Heart left ventricle (tissue), 16 donors: ENCODE measurements at regions not wholly inside any gene's neighbourhood (a gene's known extent, or its start where the extent isn't known, plus 50 kb on each side); places are given as distances from the start of the nearest gene placed in this dataset.
"Not testable (repeated sequence)": the region's sequence is repeated elsewhere in the genome, so short reads cannot be mapped to it uniquely, and the experiment has no call there.

ENCODE experiments used
- ATAC-seq, 4 donors: fragments of 200-7000 bp; cut with Tn5 transposase; one replicate each; pipeline ENCODE4 v1.9.1; 2020 to 2022; ENCODE audit warnings: moderate library complexity in 4 of 4, mild to moderate bottlenecking in 3 of 4, moderate number of reproducible peaks in 1 of 4
- DNase-seq, 5 donors: peaks; one replicate each; pipeline ENCODE4 v3.0.0-alpha.2; 2020
- H3K27ac ChIP-seq, 12 donors: fragments of 200-600 bp; sonication (generic) in 4 of 12; one replicate each; pipeline versions ENCODE4 v1.5.0 to v1.8.0; 2016 to 2022; ENCODE audit warnings: mild to moderate bottlenecking in 2 of 12
- H3K27me3 ChIP-seq, 9 donors: fragments of 200-600 bp; sonication (generic) in 2 of 9; one replicate each; pipeline versions ENCODE4 v1.5.1 to v1.8.0; 2016 to 2022; ENCODE audit warnings: mild to moderate bottlenecking in 3 of 9
- H3K36me3 ChIP-seq, 9 donors: fragments of 200-600 bp; sonication (generic) in 2 of 9; one replicate each; pipeline versions ENCODE4 v1.5.0 to v1.8.0; 2018 to 2022; ENCODE audit warnings: mild to moderate bottlenecking in 2 of 9
- H3K4me1 ChIP-seq, 12 donors: fragments of 200-600 bp; sonication (generic) in 4 of 12; one replicate each; pipeline versions ENCODE4 v1.5.0 to v1.8.0; 2016 to 2022; ENCODE audit warnings: mild to moderate bottlenecking in 3 of 12
- H3K4me3 ChIP-seq, 12 donors: fragments of 200-600 bp; sonication (generic) in 4 of 12; one replicate each; pipeline versions ENCODE4 v1.5.0 to v1.8.0; 2017 to 2022; ENCODE audit warnings: mild to moderate bottlenecking in 9 of 12, moderate library complexity in 4 of 12
- H3K9me3 ChIP-seq, 12 donors: fragments of 200-600 bp; sonication (generic) in 4 of 12; one replicate each; pipeline versions ENCODE4 v1.5.0 to v1.8.0; 2016 to 2022; ENCODE audit warnings: mild to moderate bottlenecking in 1 of 12
- POLR2A ChIP-seq, 2 donors: fragments of 450-650 bp; IDR thresholded peaks; one replicate each; pipeline ENCODE4 v1.6.1; 2017; ENCODE audit warnings: antibody characterized with exemption in 2 of 2, mild to moderate bottlenecking in 2 of 2, moderate library complexity in 2 of 2
- WGBS, 4 donors: extraction: QIAGEN DNeasy Blood & Tissue Kit in 2 of 4; methylation state at CpG; one replicate each; pipeline versions ENCODE4 v1.1.5 to v1.1.7; 2013 to 2018; 5-methylcytosine and 5-hydroxymethylcytosine counted together
- intact Hi-C, 10 donors: fragments of 100-400 bp; cut with DNase I; formaldehyde crosslinking; loops; one replicate each; pipeline versions ENCODE4 v1.11.1 to v1.14.2; 2022
- TF ChIP-seq, protein P1 (sequence below), 12 donors: fragments of 200-600 bp; sonication (generic) in 4 of 12; IDR thresholded peaks; one replicate each; pipeline versions ENCODE4 v1.5.0 to v1.8.0; 2018 to 2022; ENCODE audit warnings: antibody characterized with exemption in 12 of 12, mild to moderate bottlenecking in 5 of 12
- donor health status: ischemic (EF 13 %, LVEDD 7.1; RV severe dilation, severe dysfunction).
- donor health status: healthy with polysubstance abuse.
- donor health status: DM: no; HTN: yes; CAD: no.
- donor health status: DM: no; HTN: no; CAD: no.
- donor health status: ischemic (EF 25% LVEDD 6.9; RV normal size, moderate dysfunction).
- donor health status: ischemic (EF 25% LVEDD 5.7; RV mildly dilated, moderate dysfunction).
- donor health status: healthy.
- donor health status: DM: yes; HTN: yes; CAD: no.
- donor health status: ischemic (EF 35%, LVEDD 5.7; RV mildly dilated, moderate dysfunction).
- donor health status: nonischemic (EF 11% LVEDD 7.7; RV severe dilation, severe dysfunction).
- donor health status: DM: yes; HTN: yes; CAD: no.
- donor health status: PGD.
- donor health status: ischemic (EF 29% LVEDD 5.4; RV normal size, mild dysfunction).
- donor health status: nonischemic (EF 23%, LVEDD 6.1; RV moderate dilation, normal function).

DNA sequence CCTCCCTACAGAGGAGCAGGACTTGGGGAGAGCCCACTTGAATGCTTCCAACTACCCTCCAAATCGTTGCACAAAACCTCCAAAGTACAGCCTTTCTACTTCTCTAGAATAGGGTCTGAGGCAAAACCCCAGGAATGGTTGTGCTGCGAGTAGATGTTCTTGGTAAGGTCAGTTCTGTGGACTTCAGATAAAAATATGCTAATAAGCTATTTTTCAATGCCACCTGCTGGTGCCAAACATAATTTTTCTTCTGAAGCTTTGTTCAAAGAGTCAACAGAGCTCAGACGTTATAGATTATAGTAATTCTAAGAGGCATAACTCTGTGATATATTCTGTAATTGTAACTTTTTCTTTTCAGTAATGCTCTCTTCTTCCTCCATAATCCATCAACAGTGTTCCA is 425.7 kb downstream of the GPAT3 start:
- ATAC-seq (no peak), DNase-seq (no peak)
- Histone ChIP-seq H3K27me3 (peaks cover 0 to 3% (median 0%) of the 10 kb centered on the region in 9 donors), H3K4me1 (no peaks in the 10 kb centered on the region), H3K27ac (no peak overlapping the region), H3K36me3 (no peaks in the 10 kb centered on the region), H3K4me3 (no peak overlapping the region), H3K9me3 (peaks cover 0 to 3% (median 0%) of the 10 kb centered on the region in 12 donors)
- intact Hi-C loops: loop anchor here in 5 of 10 donors (5.0 to 10.0 kb wide), 4 partner anchors 187 to 319 kb away; no protein-coding TSS in a partner anchor
- 41 to 57% (median 46%) methylated on average over 3 of the region's 3 CpGs for WGBS, 4 donors
- TF ChIP-seq, protein P1, sequence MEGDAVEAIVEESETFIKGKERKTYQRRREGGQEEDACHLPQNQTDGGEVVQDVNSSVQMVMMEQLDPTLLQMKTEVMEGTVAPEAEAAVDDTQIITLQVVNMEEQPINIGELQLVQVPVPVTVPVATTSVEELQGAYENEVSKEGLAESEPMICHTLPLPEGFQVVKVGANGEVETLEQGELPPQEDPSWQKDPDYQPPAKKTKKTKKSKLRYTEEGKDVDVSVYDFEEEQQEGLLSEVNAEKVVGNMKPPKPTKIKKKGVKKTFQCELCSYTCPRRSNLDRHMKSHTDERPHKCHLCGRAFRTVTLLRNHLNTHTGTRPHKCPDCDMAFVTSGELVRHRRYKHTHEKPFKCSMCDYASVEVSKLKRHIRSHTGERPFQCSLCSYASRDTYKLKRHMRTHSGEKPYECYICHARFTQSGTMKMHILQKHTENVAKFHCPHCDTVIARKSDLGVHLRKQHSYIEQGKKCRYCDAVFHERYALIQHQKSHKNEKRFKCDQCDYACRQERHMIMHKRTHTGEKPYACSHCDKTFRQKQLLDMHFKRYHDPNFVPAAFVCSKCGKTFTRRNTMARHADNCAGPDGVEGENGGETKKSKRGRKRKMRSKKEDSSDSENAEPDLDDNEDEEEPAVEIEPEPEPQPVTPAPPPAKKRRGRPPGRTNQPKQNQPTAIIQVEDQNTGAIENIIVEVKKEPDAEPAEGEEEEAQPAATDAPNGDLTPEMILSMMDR (IDR thresholded peaks at IDR 0.05): peak in 1 of 12 donors; percentile 21
- TF ChIP-seq POLR2A (IDR thresholded peaks at IDR 0.05): no peak

DNA sequence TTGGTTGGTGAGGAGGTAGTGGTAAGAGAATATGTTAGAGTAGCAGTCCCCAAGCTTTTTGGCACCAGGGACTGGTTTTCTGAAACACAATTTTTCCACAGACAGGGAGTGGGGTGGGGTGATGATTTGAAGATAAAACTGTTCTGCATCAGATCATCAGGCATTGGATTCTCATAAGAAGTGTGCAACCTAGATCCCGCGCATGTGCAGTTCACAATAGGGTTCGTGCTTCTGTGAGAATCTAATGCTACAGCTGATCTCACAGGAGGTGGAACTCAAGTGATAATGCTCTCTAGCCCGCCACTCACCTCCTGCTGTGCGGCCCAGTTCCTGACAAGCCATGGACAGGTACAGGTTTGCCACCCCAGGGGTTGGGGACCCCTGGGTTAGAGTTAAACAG is 423.3 kb downstream of the GPAT3 start:
- Histone ChIP-seq H3K9me3 (peaks cover 0 to 3% (median 0%) of the 10 kb centered on the region in 12 donors), H3K27me3 (peaks cover 0 to 3% (median 0%) of the 10 kb centered on the region in 9 donors), H3K4me3 (no peak overlapping the region), H3K36me3 (no peaks in the 10 kb centered on the region), H3K27ac (no peak overlapping the region), H3K4me1 (no peaks in the 10 kb centered on the region)
- ATAC-seq (no peak), DNase-seq (no peak)
- 77 to 91% (median 87%) methylated on average over 5 of the region's 5 CpGs for WGBS, 4 donors
- intact Hi-C loops: no loop called here
- TF ChIP-seq POLR2A (IDR thresholded peaks at IDR 0.05): no peak
- TF ChIP-seq, protein P1 (IDR thresholded peaks at IDR 0.05): no peak

DNA sequence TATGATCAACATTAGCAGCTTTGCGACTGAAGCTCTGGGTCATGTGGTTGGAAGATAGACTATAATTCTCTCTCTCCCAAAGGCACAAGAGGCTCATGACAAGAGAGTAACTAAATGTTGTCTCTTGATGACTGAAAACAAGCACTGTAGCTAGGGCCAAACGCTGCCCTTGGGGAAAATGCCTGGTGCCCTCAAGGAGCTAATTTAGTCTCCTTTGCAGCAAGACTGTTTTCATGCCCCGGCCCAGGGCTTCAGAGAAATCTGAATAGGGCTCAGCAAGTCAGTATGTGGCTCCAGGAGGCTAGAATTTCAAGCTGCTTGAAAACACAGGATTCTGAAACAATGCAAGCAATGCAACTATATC is 411.9 kb downstream of the GPAT3 start:
- Histone ChIP-seq H3K36me3 (no peaks in the 10 kb centered on the region), H3K27ac (no peak overlapping the region), H3K9me3 (no peaks in the 10 kb centered on the region), H3K27me3 (no peaks in the 10 kb centered on the region), H3K4me1 (no peaks in the 10 kb centered on the region), H3K4me3 (no peak overlapping the region)
- TF ChIP-seq, protein P1 (IDR thresholded peaks at IDR 0.05): no peak
- TF ChIP-seq POLR2A (IDR thresholded peaks at IDR 0.05): no peak
- intact Hi-C loops: no loop called here
- 48 to 64% (median 57%) methylated on average over 3 of the region's 3 CpGs for WGBS, 4 donors
- no peak for ATAC-seq
- DNase-seq: no peak

DNA sequence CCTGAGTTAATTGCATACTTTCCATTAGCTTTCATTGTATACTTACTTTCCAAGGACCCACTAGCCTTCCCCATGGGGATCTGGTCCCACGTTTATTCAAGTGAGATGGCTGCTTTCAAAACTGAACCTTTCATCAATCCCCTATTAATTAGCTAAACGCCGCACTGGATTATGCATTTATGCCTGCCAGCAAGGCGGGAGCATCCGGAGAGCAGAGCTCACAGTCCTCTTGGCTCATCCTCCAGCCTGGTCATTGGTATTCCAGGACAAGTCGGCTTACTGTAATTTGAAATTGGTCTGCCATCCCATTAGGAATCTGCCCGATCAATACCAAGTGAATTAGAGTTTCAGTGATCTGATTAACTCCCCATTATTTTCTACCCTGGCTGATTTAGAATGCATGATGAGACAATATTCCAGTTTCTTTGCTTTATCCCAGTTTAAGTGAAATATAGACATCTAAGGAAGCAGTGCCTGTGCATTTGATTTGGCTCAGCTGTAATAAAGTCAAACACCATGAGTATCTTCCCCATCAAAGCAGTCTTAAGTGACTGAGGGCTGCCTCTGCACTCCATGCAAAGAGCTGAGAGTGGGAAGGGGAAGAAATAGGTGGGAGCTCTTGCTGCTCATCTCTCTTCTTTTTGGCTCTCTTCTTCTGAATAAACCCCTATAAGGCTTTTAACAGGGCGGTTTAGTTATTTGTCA is 411.4 kb downstream of the GPAT3 start:
- DNase-seq (no peak), ATAC-seq (no peak)
- no peaks in the 10 kb centered on the region for H3K27me3 ChIP-seq
- H3K4me1 ChIP-seq: no peaks in the 10 kb centered on the region
- H3K9me3 ChIP-seq: no peaks in the 10 kb centered on the region
- H3K27ac ChIP-seq: no peak overlapping the region
- no peak overlapping the region for H3K4me3 ChIP-seq
- intact Hi-C loops: no loop called here
- TF ChIP-seq, protein P1 (IDR thresholded peaks at IDR 0.05): no peak
- TF ChIP-seq POLR2A (IDR thresholded peaks at IDR 0.05): no peak
- H3K36me3 ChIP-seq: no peaks in the 10 kb centered on the region
- WGBS, 4 donors: 76 to 85% (median 81%) methylated on average over 8 of the region's 8 CpGs

DNA sequence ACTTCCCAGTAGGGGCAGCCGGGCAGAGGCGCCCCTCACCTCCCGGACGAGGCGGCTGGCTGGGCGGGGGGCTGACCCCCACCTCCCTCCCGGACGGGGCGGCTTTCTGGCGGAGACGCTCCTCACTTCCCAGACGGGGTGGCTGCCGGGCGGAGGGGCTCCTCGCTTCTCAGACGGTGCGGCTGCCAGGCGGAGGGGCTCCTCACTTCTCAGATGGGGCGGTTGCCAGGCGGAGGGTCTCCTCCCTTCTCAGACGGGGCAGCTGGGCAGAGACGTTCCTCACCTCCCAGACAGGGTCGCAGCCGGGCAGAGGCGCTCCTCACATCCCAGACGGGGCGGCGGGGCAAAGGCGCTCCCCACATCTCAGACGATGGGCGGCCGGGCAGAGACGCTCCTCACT is 407.8 kb downstream of the GPAT3 start:
- DNase-seq, H3K4me3 ChIP-seq, H3K27me3 ChIP-seq, intact Hi-C loops, H3K9me3 ChIP-seq, H3K4me1 ChIP-seq, ATAC-seq, H3K36me3 ChIP-seq, H3K27ac ChIP-seq: not testable (repeated sequence)
- 89 to 95% (median 93%) methylated on average over 16 to 29 of the region's 33 CpGs for WGBS, 4 donors
